Activated naive CD4-positive, alpha-beta T cell treated with anti-CD3 and anti-CD28 coated beads, Interleukin-2, amount 10 ng/mL, durations not matched to agents 7 days and 5 days (primary cell): ENCODE measurements at regions not wholly inside any gene's neighbourhood (a gene's known extent, or its start where the extent isn't known, plus 50 kb on each side); places are given as distances from the start of the nearest gene placed in this dataset.

Experiments
- CTCF ChIA-PET: fragments of 350-600 bp; sonication (Branson Sonifier 250); formaldehyde crosslinking; loops from one replicate; lab custom pipeline; 2021; ENCODE audit warnings: antibody characterized with exemption; lab: Charles Lee
- DNase-seq: peaks from one replicate; pipeline ENCODE4 v3.0.0-alpha.2; 2020
- H3K27ac Mint-ChIP-seq: one replicate; pipeline ENCODE4 v1.8.0; 2021; ENCODE audit warnings: mild to moderate bottlenecking, moderate library complexity, mixed read lengths
- H3K27me3 Mint-ChIP-seq: one replicate; pipeline ENCODE4 v1.8.0; 2021; ENCODE audit warnings: mild to moderate bottlenecking, mixed read lengths
- H3K36me3 Mint-ChIP-seq: one replicate; pipeline ENCODE4 v1.8.0; 2021; ENCODE audit warnings: mixed read lengths
- H3K4me1 Mint-ChIP-seq: one replicate; pipeline ENCODE4 v1.8.0; 2021; ENCODE audit warnings: mixed read lengths
- H3K4me3 Mint-ChIP-seq: one replicate; pipeline ENCODE4 v1.8.0; 2021; ENCODE audit warnings: mild to moderate bottlenecking, moderate library complexity, mixed read lengths
- H3K9me3 Mint-ChIP-seq: one replicate; pipeline ENCODE4 v1.8.0; 2021; ENCODE audit warnings: mixed read lengths

DNA sequence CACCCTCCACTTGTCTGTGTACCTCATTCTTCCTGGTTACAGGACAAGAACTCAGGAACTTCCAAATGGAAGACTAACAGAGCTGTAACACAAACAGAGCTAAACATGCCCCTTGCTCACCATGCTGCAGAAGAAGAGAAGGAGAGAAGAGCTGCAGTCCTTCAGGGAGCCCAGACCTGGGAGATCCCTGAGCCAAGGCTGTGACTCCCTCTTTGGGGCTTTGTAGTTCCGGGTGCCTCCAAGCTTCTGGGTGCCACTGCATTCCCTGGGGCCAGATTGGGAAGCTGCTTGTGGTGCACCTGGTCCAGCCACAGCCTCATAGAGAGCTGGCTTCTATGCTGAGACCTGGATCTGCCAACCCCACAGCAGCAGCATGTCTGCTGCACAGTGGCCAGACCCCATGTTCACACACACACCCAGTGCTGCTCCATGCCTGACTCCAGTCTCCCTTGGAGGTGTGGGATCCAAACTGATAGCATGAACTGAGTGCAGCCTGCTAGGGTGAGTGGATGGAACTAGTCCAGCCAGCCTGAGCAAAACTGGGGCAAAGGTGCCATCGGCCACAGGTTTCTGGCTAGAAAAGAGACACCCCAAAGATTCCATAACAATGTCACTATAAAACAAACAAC lies 263.0 kb upstream of the NRIP1 start:
- H3K9me3 Mint-ChIP-seq, result no peaks in the 10 kb centered on the region
- H3K27me3 Mint-ChIP-seq, result no peaks in the 10 kb centered on the region
- H3K4me3 Mint-ChIP-seq, result no peak overlapping the region
- DNase-seq, result no peak
- H3K27ac Mint-ChIP-seq, result no peak overlapping the region
- no peaks in the 10 kb centered on the region for H3K4me1 Mint-ChIP-seq
- no peaks in the 10 kb centered on the region for H3K36me3 Mint-ChIP-seq
- CTCF ChIA-PET, result no interaction called here

DNA sequence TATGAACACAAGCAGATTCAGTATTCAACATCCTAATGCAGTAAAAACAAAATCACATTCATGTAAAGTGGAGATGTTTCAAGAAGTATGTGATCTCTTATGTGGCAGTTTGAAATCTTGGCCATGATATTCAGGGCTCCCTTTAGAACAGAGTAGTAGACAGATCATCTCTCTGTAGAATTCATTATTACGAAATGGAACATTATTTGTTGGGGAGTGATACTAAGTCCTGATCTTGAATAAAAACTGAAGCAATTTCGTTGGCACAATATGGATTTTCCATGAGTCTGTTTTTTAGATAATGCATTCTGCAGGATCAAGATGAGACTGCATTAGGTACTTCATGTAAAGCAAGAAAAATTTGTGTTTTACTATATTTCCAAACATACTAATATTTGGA lies 264.4 kb upstream of the NRIP1 start:
- H3K27me3 Mint-ChIP-seq, result no peaks in the 10 kb centered on the region
- H3K4me3 Mint-ChIP-seq, result no peak overlapping the region
- no peaks in the 10 kb centered on the region for H3K36me3 Mint-ChIP-seq
- no peak for DNase-seq
- CTCF ChIA-PET, result no interaction called here
- no peak overlapping the region for H3K27ac Mint-ChIP-seq
- H3K9me3 Mint-ChIP-seq, result no peaks in the 10 kb centered on the region
- H3K4me1 Mint-ChIP-seq, result no peaks in the 10 kb centered on the region

GRCh38 chr21:15330872-15331271 lies 266.1 kb upstream of the NRIP1 start:
- Mint-ChIP-seq H3K4me3 (no peak overlapping the region), H3K9me3 (no peaks in the 10 kb centered on the region)
- CTCF ChIA-PET, result no interaction called here

GRCh38 chr21:15332572-15332971 lies 267.8 kb upstream of the NRIP1 start:
- Mint-ChIP-seq H3K27me3 (no peaks in the 10 kb centered on the region), H3K9me3 (no peaks in the 10 kb centered on the region), H3K27ac (no peak overlapping the region), H3K36me3 (no peaks in the 10 kb centered on the region), H3K4me3 (no peak overlapping the region), H3K4me1 (no peaks in the 10 kb centered on the region)
- CTCF ChIA-PET, result interaction anchor here (0.6 kb wide), 2 partner anchors 905 to 1504 kb away, joined by 3 to 4 read pairs; no protein-coding TSS in a partner anchor
- DNase-seq, result no peak

More at GRCh38 chr21:15330872-15331271, 266.1 kb upstream of the NRIP1 start:
- no peaks in the 10 kb centered on the region for H3K36me3 Mint-ChIP-seq
- H3K4me1 Mint-ChIP-seq, result no peaks in the 10 kb centered on the region
- no peaks in the 10 kb centered on the region for H3K27me3 Mint-ChIP-seq
- no peak overlapping the region for H3K27ac Mint-ChIP-seq
- no peak for DNase-seq

- CTCF ChIA-PET, result interaction anchor here (0.6 kb wide), 2 partner anchors 906 to 1504 kb away, joined by 3 to 4 read pairs; no protein-coding TSS in a partner anchor
- DNase-seq, result no peak
- Mint-ChIP-seq H3K4me1 (no peaks in the 10 kb centered on the region), H3K27ac (peak overlapping the region; percentile 50), H3K27me3 (no peaks in the 10 kb centered on the region), H3K36me3 (no peaks in the 10 kb centered on the region), H3K4me3 (no peak overlapping the region), H3K9me3 (no peaks in the 10 kb centered on the region)
Observed at GRCh38 chr21:15333136-15333710, 268.4 kb upstream of the NRIP1 start.

DNA sequence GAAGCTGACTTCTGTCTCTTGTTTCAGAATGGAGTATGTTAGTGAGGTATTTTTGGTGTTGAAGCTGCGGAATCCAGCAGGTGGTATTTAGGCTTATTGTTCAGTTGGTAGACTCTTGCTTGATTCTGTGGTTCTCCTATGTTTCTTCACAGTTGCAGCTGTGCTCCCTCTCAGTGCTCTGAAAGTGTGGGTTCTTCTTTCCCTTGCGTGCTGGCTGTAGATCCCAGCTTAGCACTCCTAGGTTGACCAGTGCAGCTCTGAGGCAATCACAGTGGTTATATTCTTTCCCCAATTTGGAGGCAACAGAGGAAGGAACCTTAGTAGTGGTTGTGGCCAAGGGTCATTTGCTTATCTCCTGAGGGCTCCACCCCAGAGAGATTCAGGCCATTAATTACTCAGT lies 269.2 kb upstream of the NRIP1 start:
- Mint-ChIP-seq H3K4me1 (no peaks in the 10 kb centered on the region), H3K27ac (no peak overlapping the region), H3K36me3 (no peaks in the 10 kb centered on the region), H3K4me3 (no peak overlapping the region), H3K27me3 (no peaks in the 10 kb centered on the region), H3K9me3 (no peaks in the 10 kb centered on the region)
- no peak for DNase-seq
- CTCF ChIA-PET, result no interaction called here

- DNase-seq, result no peak
- H3K36me3 Mint-ChIP-seq, result no peaks in the 10 kb centered on the region
- CTCF ChIA-PET, result no interaction called here
- no peaks in the 10 kb centered on the region for H3K9me3 Mint-ChIP-seq
- H3K4me1 Mint-ChIP-seq, result no peaks in the 10 kb centered on the region
- H3K4me3 Mint-ChIP-seq, result no peak overlapping the region
- no peak overlapping the region for H3K27ac Mint-ChIP-seq
- H3K27me3 Mint-ChIP-seq, result no peaks in the 10 kb centered on the region
Observed at GRCh38 chr21:15343066-15343465, 278.3 kb upstream of the NRIP1 start.

GRCh38 chr21:15352009-15352408 lies 287.2 kb upstream of the NRIP1 start:
- Mint-ChIP-seq H3K36me3 (no peaks in the 10 kb centered on the region), H3K9me3 (no peaks in the 10 kb centered on the region), H3K27ac (no peak overlapping the region), H3K4me1 (peaks cover 2% of the 10 kb centered on the region), H3K27me3 (no peaks in the 10 kb centered on the region), H3K4me3 (no peak overlapping the region)
- CTCF ChIA-PET, result no interaction called here
- DNase-seq, result no peak

DNA sequence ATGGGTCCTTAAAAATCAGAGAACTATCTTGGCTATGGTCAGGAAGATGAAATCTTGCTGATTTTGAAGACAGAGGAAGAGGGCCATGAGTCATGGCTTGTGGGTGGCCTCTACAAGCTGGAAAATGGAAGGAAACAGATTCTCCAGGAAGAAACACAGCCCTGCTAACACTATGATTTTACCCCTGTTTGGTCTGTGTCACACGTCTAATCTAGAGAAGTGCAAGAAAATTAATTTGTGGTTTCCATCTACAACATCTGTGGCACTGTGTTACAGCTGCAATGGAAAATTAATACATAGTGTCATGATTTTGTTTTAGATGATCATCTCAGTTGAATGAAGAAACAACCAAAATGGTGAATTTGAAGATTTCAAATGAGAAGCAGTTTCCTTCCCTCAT lies 288.7 kb upstream of the NRIP1 start:
- no peaks in the 10 kb centered on the region for H3K27me3 Mint-ChIP-seq
- H3K9me3 Mint-ChIP-seq, result no peaks in the 10 kb centered on the region
- no peak for DNase-seq
- H3K4me1 Mint-ChIP-seq, result peaks cover 2% of the 10 kb centered on the region
- no peaks in the 10 kb centered on the region for H3K36me3 Mint-ChIP-seq
- H3K4me3 Mint-ChIP-seq, result no peak overlapping the region
- CTCF ChIA-PET, result no interaction called here
- no peak overlapping the region for H3K27ac Mint-ChIP-seq

- no peak overlapping the region for H3K4me3 Mint-ChIP-seq
- CTCF ChIA-PET, result no interaction called here
- DNase-seq, result no peak
- no peaks in the 10 kb centered on the region for H3K27me3 Mint-ChIP-seq
- no peak overlapping the region for H3K27ac Mint-ChIP-seq
- no peaks in the 10 kb centered on the region for H3K36me3 Mint-ChIP-seq
- H3K4me1 Mint-ChIP-seq, result peaks cover 2% of the 10 kb centered on the region
- no peaks in the 10 kb centered on the region for H3K9me3 Mint-ChIP-seq
Observed at GRCh38 chr21:15354516-15354915, 289.7 kb upstream of the NRIP1 start.

- Mint-ChIP-seq H3K4me1 (peaks cover 2% of the 10 kb centered on the region), H3K27me3 (no peaks in the 10 kb centered on the region), H3K9me3 (no peaks in the 10 kb centered on the region), H3K36me3 (no peaks in the 10 kb centered on the region), H3K27ac (no peak overlapping the region), H3K4me3 (no peak overlapping the region)
- DNase-seq, result no peak
- CTCF ChIA-PET, result no interaction called here
Observed at GRCh38 chr21:15355066-15355465, 290.3 kb upstream of the NRIP1 start.

DNA sequence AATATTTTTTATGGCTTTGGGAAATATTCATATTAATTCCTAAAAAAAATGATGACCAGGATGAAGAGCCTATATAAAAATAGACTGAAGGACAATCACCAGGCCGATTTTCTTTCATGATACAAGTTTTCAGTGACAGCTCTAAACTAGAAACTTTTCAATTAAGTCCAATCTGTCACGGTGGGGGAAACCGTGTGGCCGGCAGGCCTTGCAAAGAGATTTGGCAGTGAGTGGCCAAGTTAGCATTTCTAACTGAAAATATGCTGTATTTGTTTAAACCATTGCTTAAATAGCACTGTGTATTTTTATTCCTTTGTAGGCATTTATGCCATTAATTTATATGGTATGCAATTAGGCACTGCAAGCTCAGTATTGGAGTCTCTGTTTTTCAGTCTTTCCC lies 294.5 kb upstream of the NRIP1 start:
- Mint-ChIP-seq H3K27me3 (no peaks in the 10 kb centered on the region), H3K4me3 (no peak overlapping the region), H3K36me3 (no peaks in the 10 kb centered on the region), H3K9me3 (no peaks in the 10 kb centered on the region), H3K27ac (no peak overlapping the region), H3K4me1 (peaks cover 2% of the 10 kb centered on the region)
- CTCF ChIA-PET, result no interaction called here
- no peak for DNase-seq

DNA sequence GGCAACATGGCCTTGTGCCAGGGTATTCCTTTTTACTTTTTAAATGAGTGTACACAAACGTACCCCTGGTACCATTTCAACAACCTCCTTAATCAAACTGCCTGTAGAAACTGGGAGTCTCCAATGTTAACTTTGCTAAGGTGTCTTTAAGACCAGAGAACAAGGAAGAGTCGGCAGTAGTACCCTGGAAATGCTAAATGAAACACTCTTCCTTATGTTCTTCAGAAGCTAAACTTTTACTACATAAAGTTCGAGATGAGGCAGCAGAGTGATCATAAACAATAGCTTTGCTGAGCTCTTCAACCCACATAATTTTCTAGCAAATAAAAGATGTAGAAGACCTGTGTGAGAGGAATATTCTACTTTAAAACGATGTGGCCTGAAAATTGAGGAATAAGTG lies 297.7 kb upstream of the NRIP1 start:
- Mint-ChIP-seq H3K27ac (no peak overlapping the region), H3K36me3 (no peaks in the 10 kb centered on the region), H3K27me3 (no peaks in the 10 kb centered on the region), H3K4me1 (no peaks in the 10 kb centered on the region), H3K4me3 (no peak overlapping the region), H3K9me3 (peaks cover 7% of the 10 kb centered on the region)
- CTCF ChIA-PET, result no interaction called here
- DNase-seq, result no peak

DNA sequence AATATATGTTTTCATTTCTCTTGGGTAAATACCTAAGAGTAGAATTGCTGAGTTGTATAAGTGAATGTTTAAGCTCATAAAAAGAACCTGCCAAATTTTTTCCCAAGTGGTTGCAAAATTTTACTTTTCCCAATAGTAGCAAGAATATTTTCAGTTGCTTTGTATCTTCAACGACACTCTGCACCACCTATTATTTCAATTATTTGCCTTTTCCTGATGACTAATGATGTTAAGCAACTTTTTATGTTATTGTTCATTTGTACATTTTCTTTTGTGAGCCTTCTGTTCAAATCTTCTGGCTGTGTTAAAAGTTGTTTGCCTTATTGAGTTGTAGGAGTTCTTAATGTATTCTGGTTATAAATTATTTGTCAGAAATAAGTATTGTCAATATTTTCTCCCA lies 299.1 kb upstream of the NRIP1 start:
- Mint-ChIP-seq H3K4me3 (no peak overlapping the region), H3K4me1 (no peaks in the 10 kb centered on the region), H3K36me3 (no peaks in the 10 kb centered on the region), H3K27me3 (no peaks in the 10 kb centered on the region), H3K9me3 (peaks cover 7% of the 10 kb centered on the region), H3K27ac (no peak overlapping the region)
- CTCF ChIA-PET, result no interaction called here
- DNase-seq, result no peak

GRCh38 chr21:15365751-15366392 lies 301.1 kb upstream of the NRIP1 start:
- no peaks in the 10 kb centered on the region for H3K27me3 Mint-ChIP-seq
- DNase-seq, result no peak
- CTCF ChIA-PET, result no interaction called here
- H3K9me3 Mint-ChIP-seq, result peaks cover 7% of the 10 kb centered on the region
- H3K36me3 Mint-ChIP-seq, result no peaks in the 10 kb centered on the region
- no peaks in the 10 kb centered on the region for H3K4me1 Mint-ChIP-seq
- H3K4me3 Mint-ChIP-seq, result no peak overlapping the region
- no peak overlapping the region for H3K27ac Mint-ChIP-seq
